PC-3 (cell line): ENCODE measurements at regions not wholly inside any gene's neighbourhood (a gene's known extent, or its start where the extent isn't known, plus 50 kb on each side); places are given as distances from the start of the nearest gene placed in this dataset.

ENCODE experiments used
- EZH2 ChIP-seq: fragments of 300-600 bp; sonication (generic); IDR thresholded peaks from one replicate; pipeline ENCODE4 v1.6.1; 2017; ENCODE audit warnings: antibody characterized with exemption, mild to moderate bottlenecking, low read length; ENCODE audit not compliant: unreplicated experiment
- EZH2phosphoT487 ChIP-seq: fragments of 300-600 bp; sonication (generic); IDR thresholded peaks from 2 replicates; pipeline ENCODE4 v1.6.1; 2018; ENCODE audit warnings: mild to moderate bottlenecking, antibody characterized with exemption, low read length, borderline replicate concordance
- TF ChIP-seq, protein P1 (sequence below): fragments of 300-600 bp; sonication (generic); conservative IDR thresholded peaks from 2 replicates; pipeline ENCODE4 v1.5.1; 2017; ENCODE audit warnings: antibody characterized with exemption, low read depth, mild to moderate bottlenecking, low read length

- TF ChIP-seq, protein P1, sequence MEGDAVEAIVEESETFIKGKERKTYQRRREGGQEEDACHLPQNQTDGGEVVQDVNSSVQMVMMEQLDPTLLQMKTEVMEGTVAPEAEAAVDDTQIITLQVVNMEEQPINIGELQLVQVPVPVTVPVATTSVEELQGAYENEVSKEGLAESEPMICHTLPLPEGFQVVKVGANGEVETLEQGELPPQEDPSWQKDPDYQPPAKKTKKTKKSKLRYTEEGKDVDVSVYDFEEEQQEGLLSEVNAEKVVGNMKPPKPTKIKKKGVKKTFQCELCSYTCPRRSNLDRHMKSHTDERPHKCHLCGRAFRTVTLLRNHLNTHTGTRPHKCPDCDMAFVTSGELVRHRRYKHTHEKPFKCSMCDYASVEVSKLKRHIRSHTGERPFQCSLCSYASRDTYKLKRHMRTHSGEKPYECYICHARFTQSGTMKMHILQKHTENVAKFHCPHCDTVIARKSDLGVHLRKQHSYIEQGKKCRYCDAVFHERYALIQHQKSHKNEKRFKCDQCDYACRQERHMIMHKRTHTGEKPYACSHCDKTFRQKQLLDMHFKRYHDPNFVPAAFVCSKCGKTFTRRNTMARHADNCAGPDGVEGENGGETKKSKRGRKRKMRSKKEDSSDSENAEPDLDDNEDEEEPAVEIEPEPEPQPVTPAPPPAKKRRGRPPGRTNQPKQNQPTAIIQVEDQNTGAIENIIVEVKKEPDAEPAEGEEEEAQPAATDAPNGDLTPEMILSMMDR: no peak
- no peak for TF ChIP-seq EZH2
- TF ChIP-seq EZH2phosphoT487: no peak
Observed at GRCh38 chr10:65602182-65602865, 1323.5 kb upstream of the LRRTM3 start.
